ENCODE measurements at regions not wholly inside any gene's neighbourhood (a gene's known extent, or its start where the extent isn't known, plus 50 kb on each side); places are given as distances from the start of the nearest gene placed in this dataset.
A peak's percentile ranks its signal among the peaks of the same experiment; 100 is the strongest.

GRCh38 chr17:27974045-27974436 lies 68.4 kb upstream of the NLK start:
- no peak for DNase-seq

DNA sequence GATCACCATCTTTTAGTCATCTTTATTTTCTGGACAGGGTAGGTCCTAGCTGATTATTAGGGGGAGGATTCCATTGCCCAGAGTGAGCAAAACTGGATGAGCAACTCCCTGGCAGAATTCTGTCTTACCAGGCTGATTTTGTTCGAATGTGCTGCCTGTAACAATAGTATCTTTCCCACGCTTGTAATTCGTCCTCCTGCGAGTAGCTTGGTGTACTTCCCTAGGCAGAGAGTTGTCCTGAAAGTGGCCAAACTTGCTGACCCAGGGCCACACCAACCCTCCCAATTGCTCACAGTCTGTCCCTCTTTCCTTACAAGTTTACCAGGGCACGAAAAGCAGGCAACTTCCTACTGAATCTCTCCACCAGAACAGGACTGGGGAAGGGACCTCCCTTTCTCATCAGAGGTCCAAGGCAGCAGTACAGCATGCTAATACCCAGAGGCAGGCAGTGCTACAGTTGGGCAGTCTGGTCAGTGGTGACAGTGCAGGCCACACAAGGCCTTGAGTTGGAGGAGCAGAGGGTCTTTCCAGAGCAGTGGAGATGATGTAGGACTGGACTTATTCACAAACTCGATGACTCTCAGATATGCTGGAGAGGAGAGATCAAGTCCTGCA lies 67.8 kb upstream of the NLK start:
- DNase-seq, result no peak

DNA sequence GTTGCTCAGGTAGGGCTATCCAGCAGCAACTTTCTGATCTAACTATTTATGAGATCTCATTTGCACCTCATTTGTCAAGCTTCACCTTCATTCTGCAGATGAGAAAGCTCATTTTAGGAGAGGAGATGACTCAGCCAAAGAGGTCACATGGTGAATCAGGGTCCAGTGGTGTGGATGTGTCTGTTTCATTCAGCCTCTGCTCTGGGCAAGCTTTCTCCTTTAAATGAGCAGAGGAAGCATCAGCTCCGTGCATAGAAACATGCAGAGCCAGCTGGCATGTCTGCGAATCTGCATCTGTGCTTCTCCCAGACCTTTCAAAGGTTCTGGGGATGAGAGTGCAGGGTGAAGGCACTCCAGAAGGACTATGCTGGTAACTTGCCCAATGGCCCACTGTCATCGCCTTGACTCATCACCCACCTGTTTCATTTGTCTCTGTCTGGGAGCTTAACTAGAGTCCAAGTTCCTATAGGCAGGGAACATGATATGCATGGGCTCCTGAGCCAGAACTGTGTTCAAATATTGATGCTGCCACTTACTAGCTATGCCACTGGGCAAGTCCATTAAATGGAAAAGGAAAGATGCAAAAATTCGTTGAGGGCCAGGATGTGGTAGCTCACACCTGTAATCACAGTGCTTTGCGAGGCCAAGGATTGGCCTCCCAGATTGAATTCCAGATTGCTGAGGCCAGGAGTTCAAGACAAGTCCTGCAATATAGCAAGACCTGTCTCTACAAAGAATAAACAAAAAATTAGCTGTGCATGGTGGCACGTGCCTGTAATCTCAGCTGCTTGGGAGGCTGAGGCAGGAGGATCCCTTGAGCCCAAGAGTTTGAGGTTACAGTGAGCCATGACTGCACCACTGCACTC lies 67.1 kb upstream of the NLK start:
- peak; percentile 17 for DNase-seq

GRCh38 chr17:27976331-27976730 lies 66.1 kb upstream of the NLK start:
- no peak for DNase-seq

DNA sequence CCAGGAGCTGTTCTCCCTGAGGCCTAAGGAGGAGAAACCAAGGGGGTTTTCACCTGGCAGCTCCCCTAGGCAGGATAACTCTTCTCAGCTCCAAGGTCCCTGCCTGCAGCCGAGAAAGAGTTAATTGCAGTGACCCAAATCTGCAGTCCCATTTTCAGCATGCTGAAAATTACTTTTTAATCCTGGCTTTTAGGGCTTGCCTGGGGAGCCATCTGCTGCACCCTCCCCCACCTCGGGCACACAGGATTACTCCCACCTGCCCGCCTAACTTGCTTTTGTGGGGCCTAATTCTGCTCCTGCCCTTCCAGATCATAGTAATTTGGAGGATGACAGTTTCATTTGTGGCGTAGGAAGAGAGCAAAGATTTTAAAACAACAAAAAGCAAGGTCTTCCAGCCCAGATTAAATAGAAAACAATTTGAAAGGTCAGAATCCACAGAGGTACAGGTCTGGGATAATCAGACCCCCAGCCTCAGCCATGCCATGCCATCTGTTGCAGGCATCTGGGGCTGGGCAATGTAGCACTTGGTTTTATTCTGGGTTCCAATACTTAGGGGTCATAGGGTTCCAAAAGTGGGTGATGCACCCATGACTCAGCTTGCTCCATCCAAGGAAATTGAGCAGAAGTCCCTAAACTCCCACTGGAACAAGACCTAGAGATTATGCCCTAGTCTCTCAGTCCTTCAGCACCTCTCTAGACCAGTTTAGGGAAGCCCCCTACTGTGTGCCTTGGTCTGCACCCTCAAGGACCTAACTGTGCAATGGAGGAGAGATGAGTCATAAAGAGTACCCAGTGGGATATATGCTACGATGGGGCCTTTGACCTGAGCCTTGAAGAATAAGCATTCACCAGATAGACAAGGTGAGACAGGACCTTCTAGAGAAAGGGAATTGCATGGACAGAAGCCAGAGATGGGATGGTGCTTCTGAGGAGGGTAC lies 64.5 kb upstream of the NLK start:
- DNase-seq, result no peak

DNA sequence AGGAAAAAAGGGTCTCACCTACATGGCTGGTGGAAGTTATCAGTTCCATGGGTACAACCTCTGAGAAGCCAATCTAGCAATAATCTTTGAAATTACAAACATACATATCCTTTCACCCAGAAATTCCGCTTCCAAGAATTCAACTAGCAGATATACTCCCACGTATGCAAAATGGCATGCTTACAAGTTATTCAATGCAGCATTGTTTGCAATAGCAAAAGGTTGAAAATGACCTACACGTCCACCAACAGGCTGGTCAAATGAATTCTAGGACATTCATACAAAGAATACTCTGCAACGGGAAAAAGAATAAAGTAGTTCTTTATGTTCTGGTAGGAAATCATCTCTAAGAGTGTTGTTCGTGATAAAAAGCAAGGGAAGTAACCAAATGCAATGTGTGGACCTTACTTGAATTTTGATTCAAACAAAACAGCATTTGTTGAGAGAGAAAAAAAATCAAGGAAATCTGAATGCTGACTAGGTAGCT lies 63.7 kb upstream of the NLK start:
- DNase-seq, result no peak

DNA sequence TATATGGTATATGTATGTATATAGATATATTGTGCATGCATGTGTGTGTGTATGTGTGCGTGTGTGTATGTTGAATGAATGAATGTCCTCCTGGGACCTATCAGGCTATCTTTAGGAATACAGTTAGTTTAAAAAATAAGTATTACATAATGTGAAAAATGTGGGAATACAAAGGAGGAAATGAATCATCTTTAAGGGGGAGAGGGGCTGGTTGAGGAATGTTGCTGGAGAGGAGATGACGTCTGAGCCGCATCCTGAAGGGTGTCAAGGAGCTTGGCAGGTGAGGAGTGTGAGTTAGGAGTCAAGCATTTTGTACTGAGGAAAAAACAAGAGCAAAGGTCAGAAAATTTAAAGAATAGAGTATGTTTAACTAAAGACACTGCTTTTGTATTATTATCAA lies 62.4 kb upstream of the NLK start:
- DNase-seq, result peak; percentile 75

- DNase-seq, result no peak
Measured at GRCh38 chr17:27981978-27982377, 60.5 kb upstream of the NLK start.

DNA sequence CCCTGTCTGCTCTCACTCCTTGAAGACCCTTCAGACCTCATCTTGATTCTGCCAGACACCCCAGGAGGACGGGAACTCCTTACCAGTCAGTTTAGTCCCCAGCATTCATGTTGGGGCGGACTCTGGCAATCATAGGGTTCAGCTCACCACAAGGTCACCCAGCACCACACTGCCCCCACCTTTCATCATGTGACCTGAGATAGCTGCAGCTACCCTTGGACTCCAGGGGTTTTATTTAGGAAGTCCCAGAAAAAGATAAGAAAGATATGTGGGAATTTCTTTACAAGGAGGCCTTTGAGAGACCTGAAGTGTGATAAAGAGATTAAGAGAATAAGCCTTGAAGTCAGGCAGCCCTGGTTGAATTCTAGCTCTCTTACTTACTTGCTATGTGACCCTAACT lies 59.8 kb upstream of the NLK start:
- no peak for DNase-seq

DNA sequence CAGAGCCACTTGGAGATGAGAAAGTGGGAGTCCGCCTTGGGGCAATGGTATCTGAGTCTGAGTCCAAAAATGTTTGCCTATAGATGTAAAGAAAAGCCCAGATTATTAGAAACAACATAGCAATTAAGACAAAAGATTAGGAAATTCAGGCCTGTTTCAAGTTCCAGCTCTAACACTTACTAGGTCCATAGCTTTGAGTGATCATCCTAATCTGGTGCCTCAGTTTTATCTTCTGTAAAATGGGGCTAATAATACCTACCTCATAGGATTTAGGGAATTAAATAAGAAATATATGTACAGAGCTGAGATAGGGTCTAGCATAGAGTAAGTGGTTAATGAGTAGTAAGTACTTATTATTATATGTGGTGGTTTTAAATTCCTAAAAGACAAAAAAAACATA lies 58.6 kb upstream of the NLK start:
- DNase-seq, result no peak

GRCh38 chr17:27984404-27984803 lies 58.1 kb upstream of the NLK start:
- no peak for DNase-seq

DNA sequence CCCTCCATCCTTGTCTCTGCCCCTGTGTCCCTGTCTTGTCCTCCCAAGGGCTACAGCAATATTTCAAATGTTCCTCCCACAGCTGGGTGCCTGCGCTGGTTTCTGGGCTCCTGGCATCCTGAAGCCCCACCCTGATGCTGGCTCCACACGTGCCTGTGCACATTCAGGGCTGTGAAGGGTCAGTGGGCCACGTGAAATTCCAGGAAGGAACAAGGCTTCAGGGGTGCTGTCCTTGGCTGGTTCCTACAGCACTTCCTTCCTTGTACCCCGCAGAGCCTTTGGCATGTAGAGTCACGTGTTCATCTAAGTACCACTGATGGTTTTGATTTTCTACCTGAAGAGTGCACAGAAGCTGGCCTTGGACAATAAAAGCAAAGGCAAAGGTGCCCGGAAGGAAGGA lies 57.7 kb upstream of the NLK start:
- DNase-seq, result no peak

- DNase-seq, result no peak
Measured at GRCh38 chr17:27985306-27985705, 57.2 kb upstream of the NLK start.

DNA sequence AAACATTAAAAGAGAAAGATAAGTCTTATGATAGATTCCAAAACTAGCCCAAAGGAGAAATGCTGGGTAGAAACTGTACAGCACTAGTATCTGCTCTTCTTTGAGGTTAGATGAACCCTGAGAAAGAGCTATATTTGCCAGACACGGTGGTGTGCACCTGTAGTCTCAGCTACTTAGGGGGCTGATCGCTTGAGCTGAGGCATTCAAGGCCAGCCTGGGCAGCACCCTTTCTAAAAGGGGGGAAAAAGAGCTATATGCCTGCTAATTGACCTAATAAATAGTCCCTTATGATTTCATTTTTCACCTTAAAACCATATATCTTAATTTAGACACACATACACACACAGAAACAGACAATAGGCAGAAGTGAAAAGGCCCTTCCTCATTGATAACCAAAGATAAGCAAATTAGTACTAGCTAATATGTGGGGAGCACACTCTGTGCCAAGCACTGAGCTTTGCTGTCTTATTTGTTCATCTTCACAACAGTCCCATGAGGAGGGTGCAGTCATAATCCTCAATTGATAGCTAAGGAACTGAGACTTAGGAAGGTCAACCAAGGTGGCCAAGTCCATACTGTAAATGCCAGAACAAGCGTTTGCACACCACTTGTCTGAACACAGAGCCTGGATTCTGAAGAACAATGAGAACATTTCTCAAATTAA lies 56.6 kb upstream of the NLK start:
- DNase-seq, result no peak

DNA sequence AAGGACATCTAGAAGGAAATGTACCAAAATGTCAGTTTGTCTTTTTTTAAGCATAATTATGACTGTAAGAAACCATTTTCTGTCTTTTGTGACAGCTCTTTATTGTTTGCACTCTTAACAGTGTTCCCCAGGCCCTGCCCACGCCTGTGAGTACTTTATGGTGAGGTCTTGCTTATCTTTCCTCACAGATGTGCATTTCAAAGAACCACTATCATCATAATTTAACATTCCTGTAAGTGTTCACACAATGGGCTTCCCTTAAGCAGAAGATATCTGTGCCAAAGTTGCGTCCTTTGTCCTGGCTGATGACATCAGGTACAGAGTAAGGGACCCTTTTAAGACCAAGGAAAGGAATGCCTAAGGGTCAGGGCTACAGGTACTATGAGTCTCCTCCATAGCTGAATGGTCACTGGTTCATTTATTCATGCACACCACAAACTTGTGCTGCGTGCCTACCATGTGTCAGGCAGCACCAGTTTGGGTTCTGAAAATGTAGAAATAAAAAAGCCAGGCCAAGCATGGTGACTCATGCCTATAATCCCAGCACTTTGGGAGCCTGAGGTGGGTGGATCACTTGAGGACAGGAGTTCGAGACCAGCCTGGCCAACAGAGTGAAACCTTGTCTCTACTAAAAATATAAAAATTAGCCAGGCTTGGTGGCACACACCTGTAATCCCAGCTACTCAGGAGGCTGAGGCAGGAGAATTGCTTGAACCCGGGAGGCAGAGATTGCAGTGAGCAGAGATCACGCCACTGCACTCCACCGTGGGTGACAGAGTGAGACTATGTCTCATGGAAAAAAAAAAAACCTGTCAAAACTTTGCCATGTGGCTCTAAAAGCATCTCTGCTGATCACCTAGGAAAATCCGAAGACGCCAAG lies 55.4 kb upstream of the NLK start:
- DNase-seq, result no peak

DNA sequence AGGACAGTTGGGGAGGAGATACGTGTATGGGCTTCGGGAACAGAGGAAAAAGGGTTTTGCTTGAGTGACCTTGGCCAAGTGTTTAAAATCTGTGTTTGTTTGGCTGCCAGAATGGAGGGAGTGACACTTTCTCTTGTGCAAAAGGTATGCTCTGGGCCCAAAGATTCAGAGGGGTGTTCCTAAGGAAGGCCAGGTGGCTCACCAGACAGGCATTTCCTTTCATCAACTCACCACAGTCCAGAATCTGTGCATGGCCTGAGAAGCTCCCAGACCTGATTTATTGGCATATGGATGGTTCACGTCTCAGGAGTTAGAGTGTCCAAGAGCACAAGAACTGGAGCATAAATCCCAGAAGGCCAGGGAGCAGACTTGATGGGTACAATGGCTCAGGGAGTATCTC lies 53.4 kb upstream of the NLK start:
- DNase-seq, result peak; percentile 8

GRCh38 chr17:27990100-27990499 lies 52.4 kb upstream of the NLK start:
- no peak for DNase-seq

DNA sequence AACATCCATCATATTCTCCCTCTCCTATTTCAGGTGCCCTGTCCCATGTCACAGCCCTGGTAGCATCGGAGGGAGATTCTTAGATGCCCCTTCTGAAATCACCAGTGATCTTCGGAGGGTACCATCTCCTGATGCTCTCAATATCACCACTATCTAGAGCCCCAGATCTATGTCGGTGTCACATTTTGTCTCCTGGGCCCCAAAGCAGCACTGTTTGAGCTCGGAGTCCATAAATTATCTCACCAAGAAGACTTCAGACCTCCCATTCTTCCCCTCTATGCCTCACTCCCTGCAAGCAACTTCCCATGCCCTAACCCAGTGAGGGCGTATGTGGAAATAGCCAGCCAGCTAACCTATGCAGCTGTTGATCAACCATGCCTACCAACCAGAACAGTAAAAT lies 51.5 kb upstream of the NLK start:
- no peak for DNase-seq

- DNase-seq, result no peak
Measured at GRCh38 chr17:27991462-27991993, 50.9 kb upstream of the NLK start.

Data from fibroblast of upper back skin (primary cell).